ENCODE measurements at regions not wholly inside any gene's neighbourhood (a gene's known extent, or its start where the extent isn't known, plus 50 kb on each side); places are given as distances from the start of the nearest gene placed in this dataset.
"Not testable (repeated sequence)": the region's sequence is repeated elsewhere in the genome, so short reads cannot be mapped to it uniquely, and the experiment has no call there.

DNA sequence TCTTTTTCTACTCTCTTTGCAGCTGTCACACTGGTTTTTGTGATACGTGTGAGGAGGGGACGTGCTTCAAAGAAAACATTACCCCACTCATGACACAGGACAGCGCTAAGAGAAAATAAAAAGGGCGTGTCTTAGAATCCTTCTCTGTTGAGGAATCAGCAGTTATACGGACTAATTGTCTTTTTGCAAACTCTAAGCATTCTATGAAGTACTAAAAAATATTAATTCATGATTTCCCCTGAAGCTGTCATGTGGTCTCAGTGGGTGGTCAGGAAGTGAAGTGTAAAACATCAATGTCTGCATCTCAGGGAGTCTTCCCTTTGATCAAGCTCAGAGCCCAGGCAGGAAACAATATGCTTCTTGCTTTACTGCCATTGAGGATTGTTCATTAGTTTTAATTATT, 117.5 kb upstream of the CRBN start:
- Histone ChIP-seq H3K27ac (peak overlapping the region in 3 of 11 experiments; percentile 17 to 34 (median 17); a peak in 1 of 22 replicates), H4K20me1 (no peaks in the 10 kb centered on the region), H3K36me3 (no peaks in the 10 kb centered on the region), H3K4me3 (peak overlapping the region in 4 of 10 experiments; percentile 2 to 27 (median 14); a peak in 5 of 20 replicates), H3K9ac (no peak overlapping the region), H3K4me1 (peaks cover 6 to 21% (median 17%) of the 10 kb centered on the region in 10 experiments; a peak in 18 of 20 replicates), H3K9me3 (replicated peaks in 1 of 11) (peaks cover 17 to 28% (median 21%) of the 10 kb centered on the region in 11 experiments), H3K4me2 (peak overlapping the region; percentile 50 to 74 (median 63); a peak in 21 of 22 replicates), H3K27me3 (no peaks in the 10 kb centered on the region)
- no peak for TF ChIP-seq Cebpa-rat (IDR thresholded peaks at IDR 0.05)

DNA sequence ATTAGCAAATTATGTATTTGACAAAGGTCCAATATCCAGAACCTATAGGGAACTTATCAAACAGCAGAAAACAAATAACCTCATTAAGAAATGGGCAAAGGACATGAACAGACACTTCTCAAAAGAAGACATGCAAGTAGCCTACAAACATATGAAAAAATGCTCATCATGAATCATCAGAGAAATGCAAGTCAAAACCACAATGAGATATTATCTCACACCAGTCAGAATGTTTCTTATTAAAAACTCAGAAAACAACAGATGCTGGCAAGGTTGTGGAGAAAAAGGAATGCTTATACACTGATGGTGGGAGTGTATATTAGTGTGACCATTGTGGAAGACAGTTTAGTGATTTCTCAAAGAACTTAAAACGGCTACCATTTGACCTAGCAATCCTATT, 116.1 kb upstream of the CRBN start:
- no peaks in the 10 kb centered on the region for H3K36me3 ChIP-seq
- no peak overlapping the region for H3K9ac ChIP-seq
- no peak for TF ChIP-seq Cebpa-rat (IDR thresholded peaks at IDR 0.05)
- no peaks in the 10 kb centered on the region for H3K27me3 ChIP-seq
- no peak overlapping the region for H3K4me2 ChIP-seq
- peaks cover 25 to 41% (median 31%) of the 10 kb centered on the region in 11 experiments for H3K9me3 ChIP-seq (replicated peaks in 1 of 11)
- peaks cover 6 to 21% (median 17%) of the 10 kb centered on the region in 10 experiments; a peak in 18 of 20 replicates for H3K4me1 ChIP-seq
- no peak overlapping the region for H3K4me3 ChIP-seq
- no peaks in the 10 kb centered on the region for H4K20me1 ChIP-seq
- H3K27ac ChIP-seq, result no peak overlapping the region

DNA sequence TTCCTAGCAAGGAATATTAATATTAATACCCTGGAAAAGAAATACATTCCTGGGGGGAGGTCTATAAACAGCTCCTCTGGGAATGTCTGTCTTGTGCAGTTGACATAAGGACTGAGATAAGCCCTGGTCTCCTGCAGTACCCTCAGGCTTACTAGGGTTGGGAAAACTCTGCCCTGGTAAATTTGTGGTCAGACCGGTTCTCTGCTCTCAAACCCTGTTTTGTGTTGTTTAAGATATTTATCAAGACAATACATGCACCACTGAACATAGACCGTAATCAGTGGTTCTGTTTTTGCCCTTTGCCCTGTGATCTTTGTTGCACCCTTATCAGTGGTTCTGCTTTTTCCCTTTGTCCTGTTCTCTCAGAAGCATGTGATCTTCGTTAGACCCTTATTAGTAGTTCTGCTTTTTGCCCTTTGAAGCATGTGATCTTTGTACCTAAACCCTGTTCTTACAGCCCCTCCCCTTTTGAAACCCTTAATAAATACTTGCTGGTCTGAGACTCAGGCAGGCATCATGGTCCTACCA, 112.3 kb upstream of the CRBN start:
- H3K27me3 ChIP-seq, H3K27ac ChIP-seq, H3K4me2 ChIP-seq, H3K4me3 ChIP-seq, H4K20me1 ChIP-seq, H3K36me3 ChIP-seq, H3K4me1 ChIP-seq, H3K9ac ChIP-seq: not testable (repeated sequence)
- H3K9me3 ChIP-seq (replicated peaks in 1 of 11), result peaks cover 25 to 41% (median 34%) of the 10 kb centered on the region in 11 experiments

DNA sequence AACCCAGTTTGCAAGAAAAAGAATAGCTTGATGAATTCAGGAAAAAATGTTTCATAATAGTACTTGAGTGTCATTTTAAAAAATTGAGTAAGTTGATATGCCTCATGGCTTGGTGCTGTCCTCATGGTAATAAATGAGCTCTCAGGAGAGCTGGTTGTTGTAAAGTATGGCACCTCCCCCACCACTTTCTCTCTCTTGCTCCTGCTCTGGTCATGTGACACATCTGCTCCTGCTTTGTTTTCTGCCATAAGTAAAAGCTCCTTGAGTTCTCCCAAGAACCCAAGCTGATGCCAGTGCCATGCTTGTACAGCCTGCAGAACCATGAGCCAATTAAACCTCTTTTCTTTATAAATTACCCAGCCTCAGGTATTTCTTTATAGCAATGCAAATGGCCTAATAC, 108.8 kb upstream of the CRBN start:
- no peaks in the 10 kb centered on the region for H4K20me1 ChIP-seq
- H3K27ac ChIP-seq, result no peak overlapping the region
- H3K9ac ChIP-seq, result no peak overlapping the region
- H3K36me3 ChIP-seq, result no peaks in the 10 kb centered on the region
- H3K27me3 ChIP-seq, result no peaks in the 10 kb centered on the region
- H3K9me3 ChIP-seq (replicated peaks in 1 of 11), result peaks cover 5 to 26% (median 15%) of the 10 kb centered on the region in 11 experiments; a peak in 15 of 22 replicates
- H3K4me2 ChIP-seq, result no peak overlapping the region
- no peak overlapping the region for H3K4me3 ChIP-seq
- peaks cover 0 to 6% (median 0%) of the 10 kb centered on the region in 10 experiments; a peak in 1 of 20 replicates for H3K4me1 ChIP-seq
- no peak for TF ChIP-seq Cebpa-rat (IDR thresholded peaks at IDR 0.05)

DNA sequence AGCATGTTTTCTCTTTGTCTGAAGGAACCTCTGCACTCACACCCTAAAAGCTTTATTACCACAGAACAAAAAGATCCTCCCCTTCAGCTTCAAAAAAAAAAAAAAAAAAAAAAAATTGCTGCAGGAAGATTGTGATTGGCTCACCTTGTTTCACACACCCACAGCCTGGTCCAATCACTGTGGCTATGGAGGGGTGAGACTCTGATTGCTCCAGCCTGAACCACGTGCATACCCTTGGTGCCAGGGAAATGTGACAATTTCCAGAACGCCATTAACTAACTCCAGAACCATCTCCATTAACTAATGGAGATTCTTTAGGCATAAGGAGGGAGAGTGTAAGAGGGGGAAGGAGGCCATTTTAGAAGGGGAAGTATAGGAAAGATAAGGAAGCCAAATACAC, 106.5 kb upstream of the CRBN start:
- Histone ChIP-seq H3K27me3 (no peaks in the 10 kb centered on the region), H4K20me1 (no peaks in the 10 kb centered on the region), H3K36me3 (no peaks in the 10 kb centered on the region), H3K4me2 (no peak overlapping the region), H3K4me1 (peaks cover 2 to 10% (median 3%) of the 10 kb centered on the region in 10 experiments; a peak in 18 of 20 replicates), H3K4me3 (no peak overlapping the region), H3K27ac (no peak overlapping the region), H3K9ac (no peak overlapping the region), H3K9me3 (replicated peaks in 1 of 11) (peaks cover 0 to 10% (median 2%) of the 10 kb centered on the region in 11 experiments; a peak in 9 of 22 replicates)
- no peak for TF ChIP-seq Cebpa-rat (IDR thresholded peaks at IDR 0.05)

DNA sequence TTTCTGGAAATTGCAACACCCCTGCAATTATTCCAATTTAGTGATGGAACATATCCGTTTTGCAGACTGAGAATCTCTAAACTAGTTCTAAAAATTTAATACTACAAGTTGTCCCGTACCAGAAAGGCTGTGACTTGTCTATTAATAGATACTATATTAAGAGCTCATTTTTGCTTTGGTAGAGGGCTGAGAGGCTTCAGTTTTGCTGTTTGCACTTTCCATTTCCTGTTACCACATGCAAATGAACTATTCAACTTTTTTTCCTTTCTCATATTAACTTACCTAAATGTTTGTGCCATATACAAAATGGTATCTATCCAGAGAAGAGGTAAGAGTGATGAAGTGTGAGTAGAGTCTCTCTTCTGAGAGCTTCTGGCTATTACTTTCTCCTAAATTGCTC, 101.5 kb upstream of the CRBN start:
- H3K27ac ChIP-seq, result peak overlapping the region in 4 of 11 experiments; percentile 21 to 43 (median 30); a peak in 4 of 22 replicates
- H3K4me3 ChIP-seq, result no peak overlapping the region
- no peak overlapping the region for H3K9ac ChIP-seq
- H4K20me1 ChIP-seq, result no peaks in the 10 kb centered on the region
- H3K9me3 ChIP-seq (replicated peaks in 1 of 11), result peaks cover 0 to 4% (median 0%) of the 10 kb centered on the region in 11 experiments; a peak in 1 of 22 replicates
- H3K4me1 ChIP-seq, result peaks cover 13 to 16% (median 15%) of the 10 kb centered on the region in 10 experiments
- no peak for TF ChIP-seq Cebpa-rat (IDR thresholded peaks at IDR 0.05)
- H3K4me2 ChIP-seq, result peak overlapping the region; percentile 40 to 68 (median 49); a peak in 18 of 22 replicates
- H3K36me3 ChIP-seq, result no peaks in the 10 kb centered on the region
- no peaks in the 10 kb centered on the region for H3K27me3 ChIP-seq

DNA sequence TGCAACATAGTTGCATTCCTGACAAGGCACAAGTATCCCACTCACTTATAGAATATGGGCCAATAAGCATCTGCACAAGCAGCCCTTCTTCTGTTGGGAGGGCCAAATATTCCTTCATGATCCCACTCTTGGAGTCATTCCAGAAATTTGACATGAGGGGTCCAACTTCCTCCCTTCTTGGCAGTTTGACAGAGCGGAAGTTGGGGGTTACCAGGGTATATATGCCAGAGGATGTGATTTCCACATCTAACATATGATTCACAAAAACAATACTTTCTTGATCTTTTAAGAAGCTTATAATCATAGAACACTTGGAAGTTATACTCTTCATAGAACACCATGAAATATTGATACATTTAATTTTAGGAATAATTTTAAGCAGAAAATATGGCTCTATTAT, 100.9 kb upstream of the CRBN start:
- H3K27ac ChIP-seq, result peak overlapping the region in 6 of 11 experiments; percentile 0 to 43 (median 24); a peak in 4 of 22 replicates
- H3K9ac ChIP-seq, result no peak overlapping the region
- H3K4me3 ChIP-seq, result no peak overlapping the region
- peaks cover 0 to 4% (median 0%) of the 10 kb centered on the region in 11 experiments; a peak in 1 of 22 replicates for H3K9me3 ChIP-seq (replicated peaks in 1 of 11)
- no peaks in the 10 kb centered on the region for H3K36me3 ChIP-seq
- H3K4me1 ChIP-seq, result peaks cover 13 to 16% (median 15%) of the 10 kb centered on the region in 10 experiments
- H3K4me2 ChIP-seq, result peak overlapping the region; percentile 40 to 68 (median 49); a peak in 21 of 22 replicates
- no peaks in the 10 kb centered on the region for H4K20me1 ChIP-seq
- TF ChIP-seq Cebpa-rat (IDR thresholded peaks at IDR 0.05), result no peak
- H3K27me3 ChIP-seq, result no peaks in the 10 kb centered on the region

DNA sequence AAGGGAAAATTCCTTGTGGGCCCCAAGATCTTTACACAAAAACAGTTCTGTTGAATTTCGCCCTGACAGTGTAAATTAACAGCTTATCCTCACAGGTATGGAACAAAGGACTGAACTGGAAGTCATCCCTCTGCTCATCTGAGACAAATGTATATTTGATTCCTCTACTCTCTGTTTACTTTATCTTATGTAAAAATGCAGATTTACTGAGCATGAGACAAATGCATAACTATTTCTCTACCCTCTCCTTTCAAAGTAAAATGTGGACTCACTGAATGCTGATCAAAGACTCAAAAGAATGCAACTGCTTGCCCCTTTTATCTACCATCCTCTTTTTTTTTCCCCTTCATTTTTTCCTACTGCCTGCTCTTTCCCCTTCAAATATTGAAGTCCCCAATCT, 98.6 kb upstream of the CRBN start:
- H3K27me3 ChIP-seq, result no peaks in the 10 kb centered on the region
- no peaks in the 10 kb centered on the region for H3K36me3 ChIP-seq
- H3K4me3 ChIP-seq, result no peak overlapping the region
- no peak overlapping the region for H3K27ac ChIP-seq
- TF ChIP-seq Cebpa-rat (IDR thresholded peaks at IDR 0.05), result no peak
- H3K4me2 ChIP-seq, result no peak overlapping the region
- no peaks in the 10 kb centered on the region for H4K20me1 ChIP-seq
- no peak overlapping the region for H3K9ac ChIP-seq
- H3K9me3 ChIP-seq (replicated peaks in 1 of 11), result no peaks in the 10 kb centered on the region; a peak in 1 of 22 replicates
- peaks cover 13 to 16% (median 15%) of the 10 kb centered on the region in 10 experiments for H3K4me1 ChIP-seq

DNA sequence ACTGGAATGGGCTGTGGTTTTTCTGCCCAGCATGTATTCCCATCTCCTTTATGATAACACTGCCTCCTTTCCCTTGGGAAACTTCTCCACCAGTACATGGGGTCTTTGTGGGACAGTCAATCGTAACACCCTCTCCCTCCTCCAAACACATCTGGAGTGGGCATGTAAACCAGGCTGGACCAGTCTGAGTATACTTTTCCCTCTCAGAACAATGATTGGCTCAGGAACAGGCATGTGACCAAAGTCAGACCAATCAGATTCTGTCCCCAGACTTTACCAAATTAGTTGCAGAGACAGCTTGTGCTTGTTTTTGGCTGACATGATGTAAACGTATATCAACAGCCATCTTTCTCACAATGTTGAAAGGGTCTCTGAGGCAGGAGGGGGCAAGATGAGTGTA, 97.1 kb upstream of the CRBN start:
- H3K9me3 ChIP-seq (replicated peaks in 1 of 11), result no peaks in the 10 kb centered on the region; a peak in 1 of 22 replicates
- H3K4me2 ChIP-seq, result no peak overlapping the region
- no peak overlapping the region for H3K27ac ChIP-seq
- H3K9ac ChIP-seq, result no peak overlapping the region
- H3K27me3 ChIP-seq, result no peaks in the 10 kb centered on the region
- H3K4me3 ChIP-seq, result no peak overlapping the region
- H3K4me1 ChIP-seq, result peaks cover 13 to 16% (median 15%) of the 10 kb centered on the region in 10 experiments
- TF ChIP-seq Cebpa-rat (IDR thresholded peaks at IDR 0.05), result no peak
- no peaks in the 10 kb centered on the region for H4K20me1 ChIP-seq
- H3K36me3 ChIP-seq, result no peaks in the 10 kb centered on the region

DNA sequence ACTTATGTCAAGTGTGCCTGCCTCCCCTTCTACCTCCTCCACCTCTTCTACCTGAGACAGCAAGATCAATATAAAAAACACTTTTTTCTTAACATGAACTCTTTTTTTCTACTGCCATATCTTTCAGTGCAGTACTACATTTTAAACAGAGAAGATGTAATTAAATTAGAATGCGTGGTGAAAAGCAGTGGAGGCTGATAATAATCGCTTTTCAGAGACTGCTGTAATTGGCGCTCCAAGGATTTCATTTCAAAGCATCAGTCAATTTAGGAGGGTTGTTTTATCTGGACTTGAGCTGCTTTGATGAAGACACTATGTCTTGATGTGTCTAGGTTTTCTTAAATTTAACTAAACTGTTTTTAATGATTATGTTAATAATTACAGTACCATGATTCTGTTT, 85.3 kb upstream of the CRBN start:
- TF ChIP-seq Cebpa-rat (IDR thresholded peaks at IDR 0.05), result no peak
- Histone ChIP-seq H4K20me1 (no peaks in the 10 kb centered on the region), H3K9ac (no peak overlapping the region), H3K4me1 (no peaks in the 10 kb centered on the region), H3K4me2 (no peak overlapping the region), H3K9me3 (replicated peaks in 1 of 11) (no peaks in the 10 kb centered on the region), H3K4me3 (no peak overlapping the region), H3K27me3 (no peaks in the 10 kb centered on the region), H3K27ac (no peak overlapping the region), H3K36me3 (no peaks in the 10 kb centered on the region)
